Aorta (tissue), 5 donors: ENCODE measurements at regions not wholly inside any gene's neighbourhood (a gene's known extent, or its start where the extent isn't known, plus 50 kb on each side); places are given as distances from the start of the nearest gene placed in this dataset.
"Not testable (repeated sequence)": the region's sequence is repeated elsewhere in the genome, so short reads cannot be mapped to it uniquely, and the experiment has no call there.

Experiments used
- ATAC-seq: fragments of 200-7000 bp; cut with Tn5 transposase; one replicate; pipeline ENCODE4 v1.9.1; 2022; ENCODE audit warnings: moderate library complexity; ENCODE audit not compliant: low FRiP score
- DNase-seq, 2 donors: peaks; one replicate each; pipeline ENCODE4 v3.0.0-alpha.2; 2020
- H3K27ac ChIP-seq, 2 donors: one replicate each; pipeline ENCODE4 v1.5.1; 2013; ENCODE audit warnings: low read length in 2 of 2, mild to moderate bottlenecking in 2 of 2, moderate library complexity in 2 of 2, control low read depth in 1 of 2, inconsistent platforms in 1 of 2, low read depth in 1 of 2
- H3K27me3 ChIP-seq, 2 donors: one replicate each; pipeline ENCODE4 v1.6.1; 2013; ENCODE audit warnings: control low read depth in 1 of 2, low read length in 1 of 2, mild to moderate bottlenecking in 1 of 2, moderate library complexity in 1 of 2; ENCODE audit not compliant: insufficient read depth in 2 of 2, control insufficient read depth in 1 of 2
- H3K36me3 ChIP-seq, 2 donors: one replicate each; pipeline ENCODE4 v1.6.1; 2013; ENCODE audit warnings: control low read depth in 1 of 2, low read length in 1 of 2, mild to moderate bottlenecking in 1 of 2; ENCODE audit not compliant: insufficient read depth in 2 of 2, control insufficient read depth in 1 of 2
- H3K4me1 ChIP-seq, 2 donors: one replicate each; pipeline ENCODE4 v1.6.1; 2013; ENCODE audit warnings: low read length in 2 of 2, control low read depth in 1 of 2, mild to moderate bottlenecking in 1 of 2, moderate library complexity in 1 of 2; ENCODE audit not compliant: insufficient read depth in 2 of 2, control insufficient read depth in 1 of 2
- H3K4me3 ChIP-seq, 2 donors: one replicate each; pipeline ENCODE4 v1.5.1; 2013; ENCODE audit warnings: low read length in 2 of 2, control low read depth in 1 of 2, mild to moderate bottlenecking in 1 of 2
- H3K9me3 ChIP-seq: one replicate; pipeline ENCODE4 v1.6.1; 2013; ENCODE audit warnings: mild to moderate bottlenecking, low read length; ENCODE audit not compliant: control insufficient read depth
- WGBS, 2 donors: extraction: QIAGEN DNeasy Blood & Tissue Kit; methylation state at CpG; one replicate each; pipeline ENCODE4 v1.1.7; 2013; 5-methylcytosine and 5-hydroxymethylcytosine counted together
- intact Hi-C, 2 donors: fragments of 100-400 bp; cut with DNase I; formaldehyde crosslinking; loops; one replicate each; pipeline versions ENCODE4 v1.14.2 to v1.15.0; 2022
- donor health status: healthy with polysubstance abuse.
- donor health status: Bipolar disorder and iron deficiency.
- donor health status: DM: no; HTN: no; CAD: no.
- donor health status: DM: no; HTN: no; CAD: no.
- donor health status: DM: yes; HTN: yes; CAD: no.

DNA sequence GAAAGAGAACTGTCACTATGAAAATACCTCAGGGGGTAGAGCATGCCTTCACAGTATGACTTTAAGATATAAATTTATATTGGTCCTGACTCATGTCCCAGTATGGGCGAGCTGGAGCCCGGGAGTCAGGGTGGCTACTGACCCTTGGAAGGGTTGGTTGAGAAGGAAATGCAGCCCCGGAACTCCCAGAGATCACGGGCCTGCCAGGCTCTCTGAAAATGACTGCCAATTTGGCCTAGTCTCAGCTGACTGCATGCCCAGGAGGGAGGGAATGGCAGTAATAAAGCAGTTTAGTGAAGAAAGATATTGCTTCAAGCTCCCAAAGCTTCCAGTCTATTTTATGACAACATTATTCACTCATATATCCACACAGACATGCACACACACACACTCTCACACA lies 299.0 kb downstream of the NR2F2 start:
- Histone ChIP-seq H3K27me3 (no peaks in the 10 kb centered on the region), H3K36me3 (no peaks in the 10 kb centered on the region), H3K27ac (no peak overlapping the region), H3K4me3 (no peak overlapping the region), H3K4me1 (no peaks in the 10 kb centered on the region), H3K9me3 (no peaks in the 10 kb centered on the region)
- intact Hi-C loops = no loop called here
- WGBS, 2 donors = 4 to 7% methylated on average over 4 of the region's 4 CpGs
- DNase-seq (peak; percentile 48 to 72), ATAC-seq (peak; percentile 75)

DNA sequence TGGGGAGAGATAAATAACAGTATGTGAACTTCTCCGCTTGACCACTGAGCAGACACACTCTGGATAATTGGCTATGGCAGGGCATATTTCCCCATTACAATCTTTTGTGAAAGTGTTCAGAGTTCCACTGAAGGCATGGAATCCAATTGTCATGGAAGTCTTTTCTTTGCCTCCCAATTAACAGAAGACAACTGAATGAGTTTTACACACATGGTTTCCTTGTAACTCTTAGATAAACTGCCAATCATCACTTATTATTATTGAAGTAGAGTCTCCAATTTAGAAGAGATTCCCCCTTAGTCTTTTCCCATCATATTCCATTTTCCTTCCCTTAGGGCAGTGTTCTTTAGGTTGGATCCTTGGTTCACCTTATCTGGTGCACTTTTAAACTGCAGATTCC lies 308.3 kb downstream of the NR2F2 start:
- WGBS, 2 donors = 97 to 98% methylated on average over 1 of the region's 1 CpG
- no peak for DNase-seq
- no peak for ATAC-seq
- Histone ChIP-seq H3K4me1 (no peaks in the 10 kb centered on the region), H3K36me3 (no peaks in the 10 kb centered on the region), H3K27ac (no peak overlapping the region), H3K27me3 (no peaks in the 10 kb centered on the region), H3K9me3 (no peaks in the 10 kb centered on the region), H3K4me3 (no peak overlapping the region)
- intact Hi-C loops = no loop called here

DNA sequence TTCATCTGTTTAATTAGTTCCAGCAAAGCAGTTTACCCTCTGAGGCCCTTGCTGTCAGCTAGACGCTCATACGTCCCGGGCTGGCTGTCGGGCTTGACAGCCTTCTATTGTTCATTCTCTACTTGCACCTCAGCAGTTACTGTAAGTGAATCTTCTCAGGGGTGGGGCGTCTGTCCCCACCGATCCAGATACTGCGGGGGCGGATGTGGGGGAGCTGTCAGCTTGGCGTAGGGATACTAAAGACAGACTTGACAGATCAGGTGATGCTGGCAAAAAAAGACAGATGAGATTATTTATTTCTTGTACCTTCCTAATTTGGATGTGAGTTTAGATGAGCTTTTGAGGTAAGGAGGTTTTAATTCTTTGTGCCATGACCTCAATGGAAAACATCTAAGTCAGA lies 315.3 kb downstream of the NR2F2 start:
- Histone ChIP-seq H3K4me1 (no peaks in the 10 kb centered on the region), H3K9me3 (peaks cover 2% of the 10 kb centered on the region), H3K27ac (no peak overlapping the region), H3K27me3 (peaks cover 0 to 2% of the 10 kb centered on the region in 2 donors), H3K36me3 (no peaks in the 10 kb centered on the region), H3K4me3 (no peak overlapping the region)
- intact Hi-C loops = no loop called here
- DNase-seq (no peak), ATAC-seq (no peak)
- 86 to 91% methylated on average over 9 of the region's 9 CpGs for WGBS, 2 donors

GRCh38 chr15:96648866-96649265 lies 318.4 kb downstream of the NR2F2 start:
- Histone ChIP-seq H3K27me3 (peaks cover 0 to 3% of the 10 kb centered on the region in 2 donors), H3K27ac (no peak overlapping the region), H3K4me3 (no peak overlapping the region), H3K36me3 (no peaks in the 10 kb centered on the region), H3K9me3 (peaks cover 4% of the 10 kb centered on the region), H3K4me1 (no peaks in the 10 kb centered on the region)
- intact Hi-C loops = no loop called here
- WGBS, 2 donors = 73% methylated on average over 9 of the region's 9 CpGs
- ATAC-seq (no peak), DNase-seq (no peak)

DNA sequence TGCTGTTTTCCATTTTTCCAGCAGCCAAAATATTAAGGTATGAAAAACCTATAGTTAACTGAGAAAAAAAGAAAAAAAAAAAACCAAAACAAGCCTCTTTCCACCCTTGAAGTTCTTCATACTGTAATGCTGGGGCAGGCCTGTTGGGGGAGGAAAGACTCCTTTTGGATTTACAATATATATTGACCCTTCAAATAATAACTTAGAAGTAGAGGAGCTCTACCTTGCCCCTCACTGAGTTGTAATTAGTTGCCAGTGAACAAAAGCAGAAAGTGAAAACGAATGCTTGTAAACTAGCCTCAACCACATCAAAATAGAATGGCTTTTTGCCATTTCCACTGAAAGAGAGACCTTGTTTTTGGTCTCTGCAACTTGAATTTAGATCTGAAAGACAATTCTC lies 326.6 kb downstream of the NR2F2 start:
- Histone ChIP-seq H3K27ac (no peak overlapping the region), H3K4me3 (no peak overlapping the region), H3K36me3 (no peaks in the 10 kb centered on the region), H3K9me3 (peaks cover 2% of the 10 kb centered on the region), H3K27me3 (no peaks in the 10 kb centered on the region), H3K4me1 (no peaks in the 10 kb centered on the region)
- 51 to 58% methylated on average over 1 of the region's 1 CpG for WGBS, 2 donors
- DNase-seq = no peak
- ATAC-seq = no peak
- intact Hi-C loops = no loop called here

DNA sequence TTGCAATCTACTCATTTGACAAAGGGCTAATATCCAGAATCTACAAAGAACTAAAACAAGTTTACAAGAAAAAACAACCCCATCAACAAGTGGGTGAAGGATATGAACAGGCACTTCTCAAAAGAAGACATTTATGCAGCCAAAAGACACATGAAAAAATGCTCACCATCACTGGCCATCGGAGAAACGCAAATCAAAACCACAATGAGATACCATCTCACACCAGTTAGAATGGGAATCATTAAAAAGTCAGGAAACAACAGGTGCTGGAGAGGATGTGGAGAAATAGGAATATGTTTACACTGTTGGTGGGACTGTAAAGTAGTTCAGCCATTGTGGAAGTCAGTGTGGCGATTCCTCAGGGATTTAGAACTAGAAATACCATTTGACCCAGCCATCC lies 336.5 kb downstream of the NR2F2 start:
- H3K36me3 ChIP-seq, intact Hi-C loops: not testable (repeated sequence)

DNA sequence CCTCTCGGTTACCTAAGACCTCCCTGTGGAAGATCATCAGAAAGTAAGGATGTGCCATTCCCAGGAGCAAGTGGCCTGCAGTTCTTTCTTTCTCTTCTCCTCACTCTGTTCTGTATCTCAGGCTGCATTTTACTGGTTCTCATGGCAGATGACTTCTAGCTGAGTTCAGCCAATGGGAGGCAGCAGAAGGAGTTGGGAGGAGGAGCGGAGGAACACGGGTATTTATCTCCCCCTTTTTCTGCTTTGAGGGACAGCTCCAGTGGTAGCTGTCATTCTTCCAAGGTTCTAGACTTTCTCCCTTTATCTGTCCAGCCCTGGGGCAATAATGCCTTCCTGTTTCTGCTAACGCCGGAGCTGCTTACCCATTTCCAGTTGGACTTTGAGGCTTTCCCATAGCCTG lies 339.9 kb downstream of the NR2F2 start:
- ATAC-seq = no peak

More for the DNA sequence above, 336.5 kb downstream of the NR2F2 start:
- 81 to 87% methylated on average over 3 of the region's 3 CpGs for WGBS, 2 donors
- not testable (repeated sequence) for H3K27me3 ChIP-seq, H3K9me3 ChIP-seq, ATAC-seq, DNase-seq, H3K4me1 ChIP-seq, H3K4me3 ChIP-seq, H3K27ac ChIP-seq

DNA sequence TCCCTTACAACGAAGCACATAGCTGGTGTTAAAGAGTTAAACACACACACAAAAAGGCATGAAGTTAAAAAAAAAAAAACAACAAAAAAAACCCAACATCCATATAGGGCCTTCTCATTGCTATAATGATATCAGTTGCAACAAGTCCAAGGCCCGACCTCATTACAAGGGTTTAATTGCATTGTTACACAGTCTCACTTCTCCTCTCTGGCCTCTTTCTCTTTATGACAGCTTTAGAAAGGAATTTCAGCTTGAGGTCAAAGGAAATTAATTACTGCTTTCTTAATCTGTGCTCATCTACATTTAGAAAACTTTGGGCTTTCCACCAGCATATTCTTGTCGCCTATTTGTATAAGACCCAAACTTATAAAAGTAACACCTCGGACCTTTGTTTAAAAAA lies 342.1 kb downstream of the NR2F2 start:
- no peak overlapping the region for H3K27ac ChIP-seq

More for the DNA sequence above, 339.9 kb downstream of the NR2F2 start:
- H3K4me3 ChIP-seq = no peak overlapping the region
- 68 to 76% methylated on average over 5 of the region's 5 CpGs for WGBS, 2 donors
- no peaks in the 10 kb centered on the region for H3K36me3 ChIP-seq
- H3K4me1 ChIP-seq = no peaks in the 10 kb centered on the region
- no peak for DNase-seq
- no peak overlapping the region for H3K27ac ChIP-seq
- intact Hi-C loops = no loop called here
- H3K9me3 ChIP-seq = no peaks in the 10 kb centered on the region
- H3K27me3 ChIP-seq = no peaks in the 10 kb centered on the region

DNA sequence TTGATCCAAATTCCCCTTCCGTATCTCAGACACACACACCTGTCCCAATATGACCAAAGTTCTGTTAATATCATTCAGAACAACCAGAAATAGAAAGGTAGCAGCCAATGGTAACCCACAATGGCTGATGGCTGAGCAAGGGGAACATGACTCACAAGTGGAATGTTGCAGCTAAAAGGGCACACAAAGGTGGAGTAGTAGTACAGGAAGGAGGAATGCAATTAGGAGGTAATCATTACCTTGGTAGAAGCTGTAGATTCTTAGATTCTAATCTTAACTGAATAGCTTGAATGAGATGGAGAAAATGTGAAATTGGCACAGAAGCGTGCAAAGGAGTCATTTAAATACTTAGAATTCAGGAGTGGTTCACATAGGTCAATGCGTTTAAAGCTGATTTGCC lies 347.9 kb downstream of the NR2F2 start:
- DNase-seq (no peak), ATAC-seq (no peak)
- intact Hi-C loops = no loop called here
- Histone ChIP-seq H3K9me3 (no peaks in the 10 kb centered on the region), H3K36me3 (no peaks in the 10 kb centered on the region), H3K27me3 (no peaks in the 10 kb centered on the region), H3K27ac (no peak overlapping the region), H3K4me3 (no peak overlapping the region), H3K4me1 (no peaks in the 10 kb centered on the region)
- 88 to 92% methylated on average over 3 of the region's 3 CpGs for WGBS, 2 donors

More for the DNA sequence above, 342.1 kb downstream of the NR2F2 start:
- no peaks in the 10 kb centered on the region for H3K4me1 ChIP-seq
- DNase-seq (no peak), ATAC-seq (no peak)
- WGBS, 2 donors = 71 to 74% methylated on average over 4 of the region's 4 CpGs
- intact Hi-C loops = no loop called here
- no peak overlapping the region for H3K4me3 ChIP-seq
- no peaks in the 10 kb centered on the region for H3K27me3 ChIP-seq
- no peaks in the 10 kb centered on the region for H3K9me3 ChIP-seq
- no peaks in the 10 kb centered on the region for H3K36me3 ChIP-seq
